AG09309 (cell line): ENCODE measurements at regions not wholly inside any gene's neighbourhood (a gene's known extent, or its start where the extent isn't known, plus 50 kb on each side); places are given as distances from the start of the nearest gene placed in this dataset.

Experiments used
- DNase-seq: peaks from one replicate; pipeline ENCODE4 v3.0.0-alpha.2; 2010; ENCODE audit warnings: low read depth
- H3K4me3 ChIP-seq: 2 replicates; pipeline ENCODE4 v1.5.1; 2011; ENCODE audit warnings: mild to moderate bottlenecking, low read depth, low read length, moderate library complexity; ENCODE audit not compliant: control insufficient read depth
- TF ChIP-seq, protein P1 (sequence below): IDR thresholded peaks from 2 replicates; pipeline ENCODE4 v1.5.1; 2011; ENCODE audit warnings: mild to moderate bottlenecking, low read depth, low read length, inconsistent platforms; ENCODE audit not compliant: insufficient read depth, control insufficient read depth; ENCODE audit errors: missing control alignments

- TF ChIP-seq, protein P1, sequence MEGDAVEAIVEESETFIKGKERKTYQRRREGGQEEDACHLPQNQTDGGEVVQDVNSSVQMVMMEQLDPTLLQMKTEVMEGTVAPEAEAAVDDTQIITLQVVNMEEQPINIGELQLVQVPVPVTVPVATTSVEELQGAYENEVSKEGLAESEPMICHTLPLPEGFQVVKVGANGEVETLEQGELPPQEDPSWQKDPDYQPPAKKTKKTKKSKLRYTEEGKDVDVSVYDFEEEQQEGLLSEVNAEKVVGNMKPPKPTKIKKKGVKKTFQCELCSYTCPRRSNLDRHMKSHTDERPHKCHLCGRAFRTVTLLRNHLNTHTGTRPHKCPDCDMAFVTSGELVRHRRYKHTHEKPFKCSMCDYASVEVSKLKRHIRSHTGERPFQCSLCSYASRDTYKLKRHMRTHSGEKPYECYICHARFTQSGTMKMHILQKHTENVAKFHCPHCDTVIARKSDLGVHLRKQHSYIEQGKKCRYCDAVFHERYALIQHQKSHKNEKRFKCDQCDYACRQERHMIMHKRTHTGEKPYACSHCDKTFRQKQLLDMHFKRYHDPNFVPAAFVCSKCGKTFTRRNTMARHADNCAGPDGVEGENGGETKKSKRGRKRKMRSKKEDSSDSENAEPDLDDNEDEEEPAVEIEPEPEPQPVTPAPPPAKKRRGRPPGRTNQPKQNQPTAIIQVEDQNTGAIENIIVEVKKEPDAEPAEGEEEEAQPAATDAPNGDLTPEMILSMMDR = no peak
- no peak for DNase-seq
- H3K4me3 ChIP-seq = no peak overlapping the region
These were observed 354.3 kb downstream of the IRS1 start for GRCh38 chr2:226445216-226445861.

- TF ChIP-seq, protein P1 = no peak
- DNase-seq = no peak
These were observed 356.5 kb downstream of the IRS1 start for GRCh38 chr2:226443112-226443511.

GRCh38 chr2:226440127-226440918 lies 359.3 kb downstream of the IRS1 start:
- peak; percentile 62 for DNase-seq
- TF ChIP-seq, protein P1 = no peak
- H3K4me3 ChIP-seq = no peak overlapping the region

More at GRCh38 chr2:226443112-226443511, 356.5 kb downstream of the IRS1 start:
- H3K4me3 ChIP-seq = no peak overlapping the region

GRCh38 chr2:226439337-226439736 lies 360.3 kb downstream of the IRS1 start:
- peak; percentile 67 for DNase-seq
- no peak overlapping the region for H3K4me3 ChIP-seq

GRCh38 chr2:226435146-226435545 lies 364.5 kb downstream of the IRS1 start:
- DNase-seq = no peak
- TF ChIP-seq, protein P1 = no peak

More at GRCh38 chr2:226439337-226439736, 360.3 kb downstream of the IRS1 start:
- TF ChIP-seq, protein P1 = no peak

GRCh38 chr2:226434702-226435101 lies 364.9 kb downstream of the IRS1 start:
- TF ChIP-seq, protein P1 = no peak
- DNase-seq = no peak
- no peak overlapping the region for H3K4me3 ChIP-seq

More at GRCh38 chr2:226435146-226435545, 364.5 kb downstream of the IRS1 start:
- no peak overlapping the region for H3K4me3 ChIP-seq
